K562 (cell line): ENCODE measurements at regions not wholly inside any gene's neighbourhood (a gene's known extent, or its start where the extent isn't known, plus 50 kb on each side); places are given as distances from the start of the nearest gene placed in this dataset.

Experiments used
- ATAC-seq: fragments of 200-7000 bp; cut with Tn5 transposase; 3 replicates; pipeline ENCODE4 v1.9.1; 2020; ENCODE audit warnings: moderate library complexity
- BruUV-seq: library from RNA; stranded (reverse); fragments of 400-500 nt; replicated peaks from 2 replicates; lab custom pipeline; 2021; lab: Mats Ljungman, UMichigan
- CTCF ChIA-PET: fragments of 300-600 bp; formaldehyde crosslinking; extraction: SDS; loops from one replicate; lab custom pipeline; 2021; ENCODE audit warnings: low intra/inter-chr PET ratio; lab: Yijun Ruan, JAX
- POLR2A ChIA-PET: fragments of 300-600, 350-650 bp; sonication (Branson Sonifier 250); formaldehyde crosslinking; extraction: SDS; loops from one replicate; lab custom pipeline; 2021; ENCODE audit warnings: antibody characterized with exemption, inconsistent platforms; lab: Yijun Ruan, JAX
- DNase-seq, 4 experiments: peaks; one replicate each; pipeline versions ENCODE4 v3.0.0 to v3.0.0-alpha.2; 2011 to 2018; ENCODE audit warnings: low spot score in 3 of 4, mixed read lengths in 3 of 4; ENCODE audit errors: extremely low read depth in 1 of 4
- FAIRE-seq: peaks from 2 replicates; lab custom pipeline; 2011; peaks lifted over from hg19 to GRCh38; lab: Jason Lieb, UNC
- H2AFZ ChIP-seq: 2 replicates; pipeline ENCODE4 v1.6.0; 2011; ENCODE audit warnings: low read depth, low read length, control low read depth, inconsistent platforms
- H3K27ac ChIP-seq: fragments of 200-600 bp; 3 replicates; pipeline ENCODE4 v1.8.0; 2011; ENCODE audit warnings: low read depth, mild to moderate bottlenecking, control low read depth, inconsistent platforms, low read length, moderate library complexity, mixed read lengths; ENCODE audit errors: extremely low read depth
- H3K27me3 ChIP-seq, 2 experiments: fragments of 300-600 bp in 1 of 2; 2 replicates in 1 of 2; 3 replicates in 1 of 2; pipeline versions ENCODE4 v1.6.0 to v1.8.0; 2011; ENCODE audit warnings: inconsistent platforms in 2 of 2, low read length in 2 of 2, mild to moderate bottlenecking in 1 of 2, mixed read lengths in 1 of 2, moderate library complexity in 1 of 2; ENCODE audit not compliant: control insufficient read depth in 2 of 2, insufficient read depth in 2 of 2
- H3K36me3 ChIP-seq: fragments of 300-600 bp; 3 replicates; pipeline ENCODE4 v1.8.0; 2011; ENCODE audit warnings: mild to moderate bottlenecking, low read length, inconsistent platforms; ENCODE audit not compliant: control insufficient read depth, insufficient read depth
- H3K4me1 ChIP-seq, 2 experiments: fragments of 200-600 bp in 1 of 2; replicated peaks in 1 of 2; 2 replicates in 1 of 2; 3 replicates in 1 of 2; pipeline versions ENCODE4 v1.5.1 to v1.8.0; 2011; ENCODE audit warnings: inconsistent platforms in 2 of 2, low read length in 2 of 2, mild to moderate bottlenecking in 1 of 2, mixed read lengths in 1 of 2, moderate library complexity in 1 of 2; ENCODE audit not compliant: control insufficient read depth in 2 of 2, insufficient read depth in 2 of 2
- H3K4me2 ChIP-seq: 2 replicates; pipeline ENCODE4 v1.6.1; 2011; ENCODE audit warnings: low read length, control low read depth, inconsistent platforms, mixed read lengths; ENCODE audit not compliant: insufficient read depth
- H3K4me3 ChIP-seq: fragments of 200-600 bp; sonication (generic), shearing (Covaris generic); 2 replicates; pipeline ENCODE4 v1.5.1; 2016; ENCODE audit warnings: control low read depth, inconsistent platforms
- H3K79me2 ChIP-seq: fragments of 200-600 bp; 3 replicates; pipeline ENCODE4 v1.8.0; 2011; ENCODE audit warnings: low read length, inconsistent platforms; ENCODE audit not compliant: control insufficient read depth, insufficient read depth
- H3K9ac ChIP-seq, 2 experiments: 2 replicates each; pipeline versions ENCODE4 v1.6.0 to v1.6.1; 2011; ENCODE audit warnings: low read depth in 2 of 2, low read length in 2 of 2, control low read depth in 1 of 2, inconsistent platforms in 1 of 2, mild to moderate bottlenecking in 1 of 2, mixed read lengths in 1 of 2; ENCODE audit not compliant: insufficient read depth in 1 of 2
- H3K9me1 ChIP-seq: one replicate; pipeline ENCODE4 v1.6.0; 2011; ENCODE audit warnings: inconsistent platforms, mild to moderate bottlenecking, low read length, moderate library complexity; ENCODE audit not compliant: control insufficient read depth, insufficient read depth
- H3K9me3 ChIP-seq: replicated peaks from 2 replicates; pipeline ENCODE4 v1.5.1; 2011; ENCODE audit warnings: low read depth, low read length, inconsistent platforms; ENCODE audit not compliant: control insufficient read depth, insufficient read depth
- H4K20me1 ChIP-seq: replicated peaks from 2 replicates; pipeline ENCODE4 v1.6.1; 2011; ENCODE audit warnings: low read length, inconsistent platforms, mixed read lengths; ENCODE audit not compliant: control insufficient read depth, insufficient read depth
- BRD9 ChIP-seq: fragments of 450-650 bp; IDR thresholded peaks from 2 replicates; pipeline ENCODE4 v1.6.1; 2018; ENCODE audit warnings: low read depth; ENCODE audit not compliant: partially characterized antibody
- KDM2B ChIP-seq: fragments of 250-450 bp; sonication (Bioruptor Pico); IDR thresholded peaks from 2 replicates; pipeline ENCODE4 v1.8.0; 2021; ENCODE audit warnings: mild to moderate bottlenecking, moderate library complexity
- UBTF ChIP-seq, 2 experiments: IDR thresholded peaks; 2 replicates each; pipeline ENCODE4 v1.6.1; 2012; ENCODE audit warnings: improper control_type of control experiment in 2 of 2, low read depth in 2 of 2, low read length in 2 of 2, borderline replicate concordance in 1 of 2
- ZNF609 ChIP-seq: sonication (generic); formaldehyde crosslinking; IDR thresholded peaks from 2 replicates; pipeline ENCODE4 v1.8.1; 2023; ENCODE audit warnings: missing genetic modification reagents, mild to moderate bottlenecking, borderline replicate concordance
- ZNF639 ChIP-seq, 2 experiments: fragments of 200-800 bp in 1 of 2; sonication (Bioruptor generic) in 1 of 2; sonication (generic) in 1 of 2; formaldehyde crosslinking in 1 of 2; IDR thresholded peaks in 1 of 2; conservative IDR thresholded peaks in 1 of 2; 2 replicates each; pipeline versions ENCODE4 v1.5.0 to v1.6.1; 2016 to 2020; ENCODE audit warnings: missing compliant biosample characterization in 1 of 2, missing genetic modification characterization in 1 of 2, missing genetic modification reagents in 1 of 2
- WGBS: fragments of 100-300 bp; shearing (Covaris generic); methylation state at CpG from one replicate; pipeline ENCODE4 v1.1.6; 2016; ENCODE audit warnings: low coverage, mixed read lengths; ENCODE audit not compliant: insufficient coverage; ENCODE audit errors: missing lambda C conversion rate; 5-methylcytosine and 5-hydroxymethylcytosine counted together
- in situ Hi-C: fragments of 300-500 bp; cut with MboI; formaldehyde crosslinking; loops from 4 replicates; pipeline ENCODE4 v1.15.0; 2018; ENCODE audit warnings: inconsistent platforms, mixed read lengths
- intact Hi-C: fragments of 100-400 bp; cut with micrococcal nuclease; formaldehyde crosslinking; loops from 2 replicates; pipeline ENCODE4 v1.14.2; 2022

- Histone ChIP-seq H2AFZ (no peak overlapping the region), H3K36me3 (no peaks in the 10 kb centered on the region), H3K27me3 (no peaks in the 10 kb centered on the region), H3K9me1 (no peaks in the 10 kb centered on the region)
- no peak for DNase-seq
- CTCF ChIA-PET = no interaction called here
- TF ChIP-seq ZNF639 (CRISPR knock-in tag; conservative IDR thresholded peaks at IDR 0.05 in 1 of 2, IDR thresholded peaks at IDR 0.05 in 1 of 2) (no peak), ZNF609 (CRISPR knock-in tag) (no peak), UBTF (IDR thresholded peaks at IDR 0.05; ENCODE audit: borderline replicate concordance in 1 of 2, low read depth in 2 of 2, low read length in 2 of 2) (no peak), KDM2B (CRISPR knock-in tag) (no peak), BRD9 (no peak)
- TF ChIP-seq, all 486 proteins: peak for 0
- Histone ChIP-seq H3K4me3 (no peak overlapping the region), H3K4me2 (no peak overlapping the region), H3K4me1 (no peaks in the 10 kb centered on the region), H3K79me2 (no peaks in the 10 kb centered on the region), H3K27ac (no peak overlapping the region), H3K9ac (no peak overlapping the region), H3K9me3 (no peaks in the 10 kb centered on the region), H4K20me1 (no peaks in the 10 kb centered on the region)
- intact Hi-C loops = no loop called here
- FAIRE-seq = no peak
- BruUV-seq = no TSS peak
- 0% methylated on average over 1 of the region's 1 CpG for WGBS
- POLR2A ChIA-PET = no interaction called here
- in situ Hi-C loops = no loop called here
- no peak for ATAC-seq
Observed at GRCh38 chr1:90574692-90575370, 142.3 kb downstream of the BARHL2 start.
